Fibroblast of pulmonary artery (primary cell): ENCODE measurements at regions not wholly inside any gene's neighbourhood (a gene's known extent, or its start where the extent isn't known, plus 50 kb on each side); places are given as distances from the start of the nearest gene placed in this dataset.

ENCODE experiments used
- DNase-seq: peaks from one replicate; pipeline ENCODE4 v3.0.0-alpha.2; 2010; ENCODE audit warnings: low read depth
- H3K4me3 ChIP-seq: replicated peaks from 2 replicates; pipeline ENCODE4 v1.5.1; 2011; ENCODE audit warnings: low read depth, mild to moderate bottlenecking, control low read depth, low read length, moderate library complexity
- CTCF ChIP-seq: IDR thresholded peaks from 2 replicates; pipeline ENCODE4 v1.5.1; 2011; ENCODE audit warnings: mild to moderate bottlenecking, control low read depth, low read length, inconsistent platforms; ENCODE audit errors: missing control alignments

DNA sequence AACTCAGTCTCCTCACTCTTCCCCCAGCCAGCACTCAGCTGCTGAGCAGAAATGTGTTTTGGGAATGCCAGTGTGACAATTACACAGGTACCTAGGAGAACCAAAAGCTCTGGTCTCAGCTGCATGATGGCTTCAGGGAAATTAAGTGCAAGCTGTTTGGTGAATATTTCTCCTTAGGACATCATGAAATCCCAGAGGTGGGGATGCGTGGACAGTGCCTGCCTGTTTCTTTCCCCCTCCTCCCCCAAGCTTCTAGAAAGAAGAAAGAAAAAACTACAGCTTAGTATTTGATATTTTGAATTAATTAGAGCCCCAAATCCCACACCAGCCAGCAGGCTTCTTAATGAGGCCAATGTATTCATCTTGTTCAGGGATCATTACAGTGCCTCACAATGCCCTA is 243.0 kb downstream of the IDS start:
- H3K4me3 ChIP-seq = no peak overlapping the region
- no peak for TF ChIP-seq CTCF

GRCh38 chrX:149259241-149259640 is 245.9 kb downstream of the IDS start:
- no peak for TF ChIP-seq CTCF
- DNase-seq = peak; percentile 17
- H3K4me3 ChIP-seq = no peak overlapping the region

More for the DNA sequence above, 243.0 kb downstream of the IDS start:
- DNase-seq = no peak

DNA sequence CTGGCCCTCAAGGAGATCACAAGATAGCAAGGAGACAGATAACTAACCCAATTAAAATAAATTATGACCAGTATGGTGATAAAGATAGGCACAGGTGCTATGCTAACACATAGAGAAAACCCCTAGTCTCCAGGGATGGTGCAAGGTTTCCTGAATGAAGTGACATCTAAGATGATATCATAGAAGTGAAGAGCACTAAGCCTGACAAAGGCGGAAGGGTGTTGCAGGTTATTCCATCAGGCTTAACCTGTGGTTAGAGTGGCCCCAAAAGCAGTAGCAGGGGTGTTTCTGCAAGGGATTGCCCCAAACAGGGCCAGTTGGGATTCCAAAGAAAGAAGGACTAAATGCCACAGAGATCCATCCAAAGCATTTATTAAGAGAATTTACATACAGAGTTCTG is 249.2 kb downstream of the IDS start:
- H3K4me3 ChIP-seq = no peak overlapping the region
- TF ChIP-seq CTCF = no peak
- DNase-seq = no peak

- no peak for TF ChIP-seq CTCF
- peak; percentile 13 for DNase-seq
- no peak overlapping the region for H3K4me3 ChIP-seq
These were observed 257.0 kb downstream of the IDS start for GRCh38 chrX:149248073-149248625.

DNA sequence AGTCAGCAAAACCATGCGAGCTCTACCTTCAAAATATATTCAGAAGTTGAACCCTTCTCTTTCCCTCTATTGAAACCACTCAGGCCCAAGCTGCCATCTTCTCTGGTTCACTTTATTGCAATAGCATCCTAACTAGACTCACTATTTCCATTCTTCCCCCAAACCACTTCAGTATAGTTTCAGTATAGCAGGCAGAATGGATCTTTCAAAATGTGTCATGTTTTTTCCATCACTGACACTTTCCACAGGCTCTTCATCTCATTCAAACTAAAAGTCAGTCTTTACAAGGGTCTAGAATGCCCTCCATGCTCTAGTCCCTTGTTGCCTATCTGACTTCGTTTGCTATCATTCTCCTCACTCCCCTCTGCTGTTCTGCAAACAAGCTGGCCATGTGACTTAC is 274.4 kb downstream of the IDS start:
- H3K4me3 ChIP-seq = no peak overlapping the region
- DNase-seq = no peak
- no peak for TF ChIP-seq CTCF

GRCh38 chrX:149223854-149224253 is 281.3 kb downstream of the IDS start:
- no peak for DNase-seq
- no peak overlapping the region for H3K4me3 ChIP-seq
- no peak for TF ChIP-seq CTCF

GRCh38 chrX:149222040-149222439 is 283.1 kb downstream of the IDS start:
- DNase-seq = no peak
- no peak overlapping the region for H3K4me3 ChIP-seq
- TF ChIP-seq CTCF = no peak
